ENCODE measurements at regions not wholly inside any gene's neighbourhood (a gene's known extent, or its start where the extent isn't known, plus 50 kb on each side); places are given as distances from the start of the nearest gene placed in this dataset.

DNA sequence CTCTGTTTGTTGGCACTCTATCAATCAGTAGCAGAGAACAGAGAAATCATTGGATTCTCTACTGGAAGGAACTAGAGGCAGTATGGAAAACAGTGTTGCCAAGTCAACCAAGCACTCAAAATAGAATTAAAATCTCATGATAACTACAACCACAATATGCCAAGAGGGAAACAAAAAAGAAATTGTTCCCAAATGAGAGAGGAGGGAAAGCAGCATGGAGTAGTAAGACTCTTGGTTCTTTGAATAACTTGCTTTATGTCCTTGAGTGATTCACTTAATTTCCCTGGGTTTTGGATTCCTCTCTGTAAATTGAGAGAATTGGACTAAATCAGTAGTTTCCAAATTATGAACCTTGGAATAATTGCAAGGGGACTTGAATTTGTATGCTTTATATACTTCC lies 285.5 kb upstream of the ANKRD50 start:
- DNase-seq (ENCODE audit: low read depth in 2 of 2) = no peak
- TF ChIP-seq EZH2 (IDR thresholded peaks at IDR 0.05; ENCODE audit: low read length, missing control alignments) = no peak
- TF ChIP-seq, protein P1, sequence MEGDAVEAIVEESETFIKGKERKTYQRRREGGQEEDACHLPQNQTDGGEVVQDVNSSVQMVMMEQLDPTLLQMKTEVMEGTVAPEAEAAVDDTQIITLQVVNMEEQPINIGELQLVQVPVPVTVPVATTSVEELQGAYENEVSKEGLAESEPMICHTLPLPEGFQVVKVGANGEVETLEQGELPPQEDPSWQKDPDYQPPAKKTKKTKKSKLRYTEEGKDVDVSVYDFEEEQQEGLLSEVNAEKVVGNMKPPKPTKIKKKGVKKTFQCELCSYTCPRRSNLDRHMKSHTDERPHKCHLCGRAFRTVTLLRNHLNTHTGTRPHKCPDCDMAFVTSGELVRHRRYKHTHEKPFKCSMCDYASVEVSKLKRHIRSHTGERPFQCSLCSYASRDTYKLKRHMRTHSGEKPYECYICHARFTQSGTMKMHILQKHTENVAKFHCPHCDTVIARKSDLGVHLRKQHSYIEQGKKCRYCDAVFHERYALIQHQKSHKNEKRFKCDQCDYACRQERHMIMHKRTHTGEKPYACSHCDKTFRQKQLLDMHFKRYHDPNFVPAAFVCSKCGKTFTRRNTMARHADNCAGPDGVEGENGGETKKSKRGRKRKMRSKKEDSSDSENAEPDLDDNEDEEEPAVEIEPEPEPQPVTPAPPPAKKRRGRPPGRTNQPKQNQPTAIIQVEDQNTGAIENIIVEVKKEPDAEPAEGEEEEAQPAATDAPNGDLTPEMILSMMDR (conservative IDR thresholded peaks at IDR 0.05 in 1 of 2, IDR thresholded peaks at IDR 0.05 in 1 of 2; ENCODE audit: low read depth in 1 of 2, low read length in 2 of 2) = no peak

DNA sequence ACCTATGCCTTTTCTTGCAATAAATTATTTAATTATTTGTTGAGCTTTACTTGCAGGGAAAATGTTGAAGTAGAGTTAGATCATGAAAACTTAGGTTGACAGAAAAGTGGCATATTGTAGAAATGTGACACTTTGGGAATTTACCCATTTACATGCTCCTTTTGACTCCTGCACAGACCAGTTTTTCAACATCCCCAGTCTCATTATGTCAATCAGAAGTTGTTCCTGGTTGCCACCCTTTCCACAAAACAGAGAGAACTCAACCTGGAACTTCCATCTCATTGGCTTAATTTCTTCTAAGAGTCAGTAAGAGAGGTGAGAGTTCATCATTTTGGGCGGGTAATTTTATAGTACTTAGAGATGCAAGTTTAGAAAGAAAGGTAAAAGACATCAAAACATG lies 284.6 kb upstream of the ANKRD50 start:
- Histone ChIP-seq H3K27me3 (ENCODE audit: control insufficient read depth, insufficient read depth, low read length) (no peaks in the 10 kb centered on the region), H3K79me2 (ENCODE audit: control insufficient read depth, insufficient read depth, low read length) (no peaks in the 10 kb centered on the region), H3K4me3 (replicated peaks in 1 of 4; ENCODE audit: control extremely low read depth in 1 of 4, insufficient read depth in 1 of 4, low read depth in 3 of 4, low read length in 4 of 4) (no peak overlapping the region), H3K9me3 (ENCODE audit: control insufficient read depth, insufficient read depth, low read depth, low read length) (no peaks in the 10 kb centered on the region), H3K9ac (ENCODE audit: insufficient read depth, low read length) (no peak overlapping the region), H3K36me3 (ENCODE audit: control insufficient read depth, insufficient read depth, low read length) (no peaks in the 10 kb centered on the region), H3K27ac (ENCODE audit: insufficient read depth, low read length) (no peak overlapping the region), H2AFZ (ENCODE audit: low read length) (no peak overlapping the region), H3K4me2 (ENCODE audit: extremely low read depth, insufficient read depth, low read length) (no peak overlapping the region), H4K20me1 (ENCODE audit: control insufficient read depth, extremely low read depth, insufficient read depth, low read length) (no peaks in the 10 kb centered on the region), H3K4me1 (ENCODE audit: control insufficient read depth, extremely low read depth, insufficient read depth, low read length) (no peaks in the 10 kb centered on the region)
- TF ChIP-seq, protein P1 (conservative IDR thresholded peaks at IDR 0.05 in 1 of 2, IDR thresholded peaks at IDR 0.05 in 1 of 2; ENCODE audit: low read depth in 1 of 2, low read length in 2 of 2) = no peak
- TF ChIP-seq EZH2 (IDR thresholded peaks at IDR 0.05; ENCODE audit: low read length, missing control alignments) = no peak
- no peak for DNase-seq (ENCODE audit: low read depth in 2 of 2)

More for the DNA sequence above, 285.5 kb upstream of the ANKRD50 start:
- Histone ChIP-seq H3K27me3 (ENCODE audit: control insufficient read depth, insufficient read depth, low read length) (no peaks in the 10 kb centered on the region), H3K9me3 (ENCODE audit: control insufficient read depth, insufficient read depth, low read depth, low read length) (no peaks in the 10 kb centered on the region), H3K4me2 (ENCODE audit: extremely low read depth, insufficient read depth, low read length) (no peak overlapping the region), H3K4me1 (ENCODE audit: control insufficient read depth, extremely low read depth, insufficient read depth, low read length) (no peaks in the 10 kb centered on the region), H3K79me2 (ENCODE audit: control insufficient read depth, insufficient read depth, low read length) (no peaks in the 10 kb centered on the region), H3K9ac (ENCODE audit: insufficient read depth, low read length) (no peak overlapping the region), H2AFZ (ENCODE audit: low read length) (no peak overlapping the region), H3K4me3 (replicated peaks in 1 of 4; ENCODE audit: control extremely low read depth in 1 of 4, insufficient read depth in 1 of 4, low read depth in 3 of 4, low read length in 4 of 4) (no peak overlapping the region), H3K36me3 (ENCODE audit: control insufficient read depth, insufficient read depth, low read length) (no peaks in the 10 kb centered on the region), H3K27ac (ENCODE audit: insufficient read depth, low read length) (no peak overlapping the region), H4K20me1 (ENCODE audit: control insufficient read depth, extremely low read depth, insufficient read depth, low read length) (no peaks in the 10 kb centered on the region)

DNA sequence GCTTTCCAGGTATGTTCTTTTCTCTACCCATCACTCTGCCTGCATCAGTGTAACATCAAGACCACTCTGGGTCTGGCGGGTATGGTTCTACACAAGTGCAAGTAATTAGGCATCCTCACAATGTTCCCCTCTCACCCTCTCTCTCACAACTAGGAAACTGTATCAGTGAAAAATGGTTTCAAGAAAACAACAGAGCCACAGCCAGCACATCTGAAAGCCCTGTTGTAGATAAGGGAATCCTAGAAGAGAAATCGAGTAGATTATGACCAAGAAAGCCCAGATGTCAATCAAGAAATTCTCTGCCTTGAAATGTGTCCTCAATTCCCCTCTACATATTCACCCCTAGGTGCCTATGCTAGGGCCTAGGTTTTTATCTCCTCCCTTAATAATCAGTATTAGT lies 281.3 kb upstream of the ANKRD50 start:
- Histone ChIP-seq H3K4me2 (ENCODE audit: extremely low read depth, insufficient read depth, low read length) (no peak overlapping the region), H3K27ac (ENCODE audit: insufficient read depth, low read length) (no peak overlapping the region), H2AFZ (ENCODE audit: low read length) (no peak overlapping the region), H3K4me1 (ENCODE audit: control insufficient read depth, extremely low read depth, insufficient read depth, low read length) (no peaks in the 10 kb centered on the region), H3K9ac (ENCODE audit: insufficient read depth, low read length) (no peak overlapping the region), H3K4me3 (replicated peaks in 1 of 4; ENCODE audit: control extremely low read depth in 1 of 4, insufficient read depth in 1 of 4, low read depth in 3 of 4, low read length in 4 of 4) (no peak overlapping the region), H3K27me3 (ENCODE audit: control insufficient read depth, insufficient read depth, low read length) (no peaks in the 10 kb centered on the region), H3K9me3 (ENCODE audit: control insufficient read depth, insufficient read depth, low read depth, low read length) (no peaks in the 10 kb centered on the region), H3K79me2 (ENCODE audit: control insufficient read depth, insufficient read depth, low read length) (no peaks in the 10 kb centered on the region), H3K36me3 (ENCODE audit: control insufficient read depth, insufficient read depth, low read length) (no peaks in the 10 kb centered on the region), H4K20me1 (ENCODE audit: control insufficient read depth, extremely low read depth, insufficient read depth, low read length) (no peaks in the 10 kb centered on the region)
- DNase-seq (ENCODE audit: low read depth in 2 of 2) = no peak
- TF ChIP-seq, protein P1 (conservative IDR thresholded peaks at IDR 0.05 in 1 of 2, IDR thresholded peaks at IDR 0.05 in 1 of 2; ENCODE audit: low read depth in 1 of 2, low read length in 2 of 2) = no peak
- no peak for TF ChIP-seq EZH2 (IDR thresholded peaks at IDR 0.05; ENCODE audit: low read length, missing control alignments)

Data from fibroblast of lung (primary cell).